ENCODE measurements at regions not wholly inside any gene's neighbourhood (a gene's known extent, or its start where the extent isn't known, plus 50 kb on each side); places are given as distances from the start of the nearest gene placed in this dataset.
"Not testable (repeated sequence)": the region's sequence is repeated elsewhere in the genome, so short reads cannot be mapped to it uniquely, and the experiment has no call there.

DNA sequence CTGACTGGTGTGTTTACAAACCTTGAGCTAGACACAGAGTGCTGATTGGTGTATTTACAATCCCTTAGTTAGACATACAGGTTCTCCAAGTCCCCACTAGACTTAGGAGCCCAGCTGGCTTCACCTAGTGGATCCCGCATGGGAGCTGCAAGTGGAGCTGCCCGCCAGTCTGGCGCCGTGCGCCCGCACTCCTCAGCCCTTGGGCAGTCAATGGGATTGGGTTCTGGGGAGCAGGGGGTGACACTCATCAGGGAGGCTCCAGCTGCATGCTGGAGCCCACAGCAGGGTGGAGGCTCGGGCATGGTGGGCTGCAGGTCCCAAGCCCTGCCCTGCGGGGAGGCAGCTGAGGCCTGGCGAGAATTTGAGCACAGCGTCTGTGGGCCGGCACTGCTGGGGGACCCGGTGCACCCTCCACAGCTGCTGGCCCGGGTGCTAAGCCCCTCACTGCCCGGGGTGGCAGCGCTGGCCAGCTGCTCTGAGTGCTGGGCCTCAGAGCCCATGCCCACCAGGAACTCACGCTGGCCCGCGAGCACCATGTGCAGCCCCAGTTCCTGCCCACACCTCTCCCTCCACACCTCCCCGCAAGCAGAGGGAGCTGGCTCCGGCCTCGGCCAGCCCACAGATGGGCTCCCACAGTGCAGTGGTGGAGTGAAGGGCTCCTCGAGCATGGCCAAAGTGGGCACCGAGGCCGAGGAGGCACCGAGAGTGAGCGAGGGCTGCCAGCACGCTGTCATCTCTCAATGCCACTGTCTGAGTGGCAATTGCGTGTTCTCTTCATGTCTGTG, 290.6 kb upstream of the RGPD4 start:
- not testable (repeated sequence) for DNase-seq (ENCODE audit: low spot score); ATAC-seq

DNA sequence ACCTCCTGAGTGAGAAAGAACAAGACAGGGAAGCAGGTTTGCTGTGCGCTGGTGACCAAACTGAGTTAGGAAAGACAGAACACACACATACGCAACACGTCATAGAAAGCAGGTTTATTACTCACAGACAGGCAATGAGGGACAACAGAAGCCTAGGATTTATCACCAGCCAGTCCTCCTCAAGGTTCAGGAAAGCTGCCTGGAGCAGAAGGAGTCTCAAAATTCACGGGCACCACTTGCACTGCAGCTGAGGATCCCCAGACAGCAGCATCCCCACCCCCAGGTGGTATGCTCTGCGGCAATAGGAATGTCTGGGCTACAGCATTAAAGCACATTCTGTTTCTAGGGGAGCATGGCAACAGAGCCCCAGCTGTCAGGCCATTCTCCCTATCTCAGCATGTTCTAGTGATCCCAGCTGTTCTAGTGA, 284.4 kb upstream of the RGPD4 start:
- DNase-seq (ENCODE audit: low spot score), result no peak
- ATAC-seq, result no peak

DNA sequence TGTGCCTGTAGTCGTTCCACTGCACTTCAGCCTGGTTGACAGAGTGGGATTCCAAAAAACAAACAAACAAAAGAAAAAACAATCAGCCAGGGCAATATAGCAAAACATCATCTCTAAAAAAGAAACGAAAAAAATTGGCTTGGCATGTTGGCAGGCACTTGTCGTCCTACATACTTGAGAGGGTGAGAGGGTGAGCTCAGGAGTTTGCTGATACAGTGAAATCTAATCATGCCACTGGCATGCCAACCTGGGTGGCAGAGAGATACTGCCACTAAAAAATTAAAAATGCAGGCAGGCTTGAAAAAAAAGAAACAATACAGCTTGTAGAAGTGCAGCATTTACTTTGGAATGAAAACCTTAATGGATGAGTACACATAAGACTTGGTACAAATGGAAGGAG, 282.9 kb upstream of the RGPD4 start:
- DNase-seq (ENCODE audit: low spot score), result no peak
- ATAC-seq, result no peak

DNA sequence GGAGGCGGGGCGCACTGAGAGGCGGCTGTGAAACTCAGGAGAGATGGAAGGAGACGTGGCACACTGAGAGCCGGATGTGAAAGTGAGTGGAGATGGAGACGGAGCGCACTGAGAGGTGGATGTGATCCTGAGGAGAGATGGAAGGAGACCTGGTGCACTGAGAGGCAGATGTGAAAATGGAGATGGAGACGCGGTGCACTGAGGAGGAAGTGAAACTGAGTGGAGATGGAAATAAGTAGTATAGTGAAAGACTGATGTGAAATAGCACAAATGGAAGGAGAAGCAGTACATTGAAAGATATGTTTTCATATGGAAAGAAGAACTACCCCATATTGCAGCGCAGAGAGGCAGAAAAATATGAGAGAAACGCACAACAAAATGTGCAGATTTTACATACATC, 281.6 kb upstream of the RGPD4 start:
- DNase-seq (ENCODE audit: low spot score), result no peak
- ATAC-seq, result no peak

DNA sequence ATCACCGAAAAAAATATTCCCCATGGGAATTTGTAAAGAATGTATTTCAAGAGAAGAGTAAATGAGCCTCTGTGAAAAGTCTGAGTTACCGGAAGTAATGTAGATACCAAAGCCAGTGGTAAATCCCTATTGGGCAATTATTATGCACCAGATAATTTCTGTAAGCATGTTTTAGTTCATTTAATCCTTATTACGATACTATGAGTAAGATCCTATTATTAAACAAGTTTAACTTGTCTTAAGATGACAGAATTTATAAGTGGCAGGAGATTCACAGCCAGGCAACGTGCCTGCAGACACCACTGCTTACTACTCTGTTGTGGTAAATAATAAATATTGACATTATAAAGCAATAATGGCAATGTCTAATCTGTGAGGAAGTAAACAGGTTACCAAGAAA, 280.8 kb upstream of the RGPD4 start:
- ATAC-seq, result no peak
- DNase-seq (ENCODE audit: low spot score), result no peak

DNA sequence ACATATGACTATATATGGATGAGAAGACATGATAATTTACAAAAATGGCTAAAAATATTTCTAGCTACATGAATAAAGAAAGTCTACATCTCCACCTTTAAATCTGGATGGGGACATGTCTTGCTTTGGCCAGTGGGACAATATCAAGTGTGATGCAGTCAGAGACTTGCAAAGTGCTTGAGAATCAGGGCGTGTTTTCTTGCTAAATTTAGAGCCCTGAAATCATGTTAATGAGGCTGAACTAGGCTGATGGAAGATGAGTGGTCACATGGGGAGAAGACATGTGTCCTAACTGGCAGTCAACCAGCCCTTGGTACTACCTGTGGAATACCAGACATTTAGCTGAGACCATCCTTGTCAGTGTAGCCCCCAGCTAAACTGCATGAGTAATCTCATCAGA, 278.5 kb upstream of the RGPD4 start:
- DNase-seq (ENCODE audit: low spot score) (no peak), ATAC-seq (no peak)

DNA sequence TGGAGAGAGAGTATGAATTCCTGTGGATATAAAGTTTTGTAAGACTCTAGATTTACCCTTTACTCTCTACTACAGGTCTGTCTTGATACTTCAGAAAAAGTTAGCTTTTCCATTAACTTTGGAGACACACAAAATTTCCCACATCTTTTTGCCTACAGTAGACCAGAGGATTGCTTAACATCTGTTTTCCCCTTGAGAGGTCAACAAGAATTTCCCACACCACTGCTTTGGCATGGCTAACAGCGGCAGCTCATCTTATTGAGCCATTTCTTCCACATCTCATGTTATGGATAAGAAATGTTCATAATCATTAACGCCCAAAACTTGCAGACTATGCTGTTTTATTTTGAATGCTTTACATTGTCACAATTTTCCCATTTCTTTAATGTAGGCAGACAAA, 273.6 kb upstream of the RGPD4 start:
- ATAC-seq, result no peak

DNA sequence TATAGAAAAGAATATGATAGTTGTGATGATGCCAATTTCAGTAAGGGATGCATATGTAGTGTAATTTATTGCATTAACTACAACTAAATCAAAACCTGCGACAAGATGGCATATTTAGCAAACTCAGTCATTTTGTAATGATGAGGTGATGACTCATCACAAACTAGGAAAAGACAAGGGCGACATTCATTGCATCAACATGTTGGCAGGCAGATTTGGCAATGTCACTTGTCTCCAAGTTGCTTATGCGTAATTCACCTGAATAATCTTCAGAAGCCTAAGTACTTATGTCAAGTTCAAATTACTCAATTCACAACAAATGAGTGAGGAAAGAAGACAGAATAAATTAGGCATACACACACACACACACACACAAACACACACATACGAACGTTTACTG, 273.2 kb upstream of the RGPD4 start:
- ATAC-seq (no peak), DNase-seq (ENCODE audit: low spot score) (no peak)

More for the DNA sequence above, 273.6 kb upstream of the RGPD4 start:
- DNase-seq (ENCODE audit: low spot score), result no peak

DNA sequence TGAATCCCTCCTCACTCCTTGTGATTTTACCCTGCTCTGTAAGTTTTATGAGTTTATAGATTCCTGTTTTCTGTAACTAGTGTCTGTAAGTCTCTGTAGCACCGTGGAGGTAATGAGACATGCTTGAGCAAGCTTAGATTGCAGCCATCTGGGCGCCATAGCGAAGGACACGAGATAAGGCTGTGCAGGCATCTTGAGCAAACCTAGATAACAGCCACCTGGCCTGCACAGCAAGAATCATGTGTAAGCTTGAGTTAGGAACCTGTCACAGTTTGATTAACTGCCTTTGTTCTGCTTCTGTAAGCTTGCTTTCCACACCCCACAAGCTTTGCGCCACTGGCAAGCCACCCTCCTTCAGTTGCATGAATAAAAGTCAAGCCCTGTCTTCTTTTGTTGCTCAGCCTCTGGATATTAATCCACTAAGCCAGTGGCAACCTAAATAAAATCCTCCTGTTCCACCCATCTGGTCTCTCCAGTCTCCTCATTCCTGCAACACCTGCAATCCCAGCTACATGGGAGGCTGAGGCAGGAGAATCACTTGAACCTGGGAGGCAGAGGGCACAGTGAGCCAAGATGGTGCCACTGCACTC, 270.6 kb upstream of the RGPD4 start:
- DNase-seq (ENCODE audit: low spot score) (no peak), ATAC-seq (no peak)

DNA sequence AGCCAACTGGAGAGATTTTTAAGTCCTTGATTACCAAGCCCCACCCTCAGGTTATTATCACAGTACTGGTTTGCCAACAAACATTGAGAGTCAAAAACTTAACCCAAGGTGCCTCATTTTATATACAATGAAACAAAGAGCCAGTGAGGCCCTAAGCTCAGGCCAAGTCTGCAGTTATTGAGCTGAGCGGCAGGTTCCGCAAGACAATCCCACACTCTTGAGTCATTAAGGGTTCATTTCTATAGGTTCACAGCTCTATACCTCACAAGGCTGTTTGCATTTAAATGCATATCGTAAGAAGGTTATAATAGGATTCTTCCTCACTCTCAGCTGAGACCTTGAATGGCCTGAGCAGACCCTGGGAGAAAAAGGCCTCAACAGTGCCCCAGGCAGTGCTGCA, 268.4 kb upstream of the RGPD4 start:
- DNase-seq (ENCODE audit: low spot score) (no peak), ATAC-seq (no peak)

DNA sequence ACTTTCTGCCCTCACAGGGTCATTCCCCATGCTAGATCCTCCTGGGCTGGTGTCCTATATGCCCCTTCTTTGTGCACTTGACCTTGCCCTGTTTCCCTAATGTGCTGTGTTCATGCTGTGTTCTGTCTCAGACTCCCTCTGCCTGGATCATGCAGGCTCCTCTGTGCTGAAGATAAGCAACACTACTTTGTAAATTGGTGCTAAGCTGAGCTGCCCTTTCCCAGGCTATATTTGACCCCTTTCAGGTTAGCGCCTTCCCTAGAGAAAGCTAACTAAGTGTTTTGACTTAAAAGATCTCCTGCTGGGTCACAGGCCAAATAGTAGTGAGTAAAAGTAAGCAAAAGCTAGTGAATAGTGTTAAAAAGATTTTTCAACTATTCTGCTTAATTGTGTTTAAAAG, 257.2 kb upstream of the RGPD4 start:
- DNase-seq (ENCODE audit: low spot score) (no peak), ATAC-seq (no peak)

DNA sequence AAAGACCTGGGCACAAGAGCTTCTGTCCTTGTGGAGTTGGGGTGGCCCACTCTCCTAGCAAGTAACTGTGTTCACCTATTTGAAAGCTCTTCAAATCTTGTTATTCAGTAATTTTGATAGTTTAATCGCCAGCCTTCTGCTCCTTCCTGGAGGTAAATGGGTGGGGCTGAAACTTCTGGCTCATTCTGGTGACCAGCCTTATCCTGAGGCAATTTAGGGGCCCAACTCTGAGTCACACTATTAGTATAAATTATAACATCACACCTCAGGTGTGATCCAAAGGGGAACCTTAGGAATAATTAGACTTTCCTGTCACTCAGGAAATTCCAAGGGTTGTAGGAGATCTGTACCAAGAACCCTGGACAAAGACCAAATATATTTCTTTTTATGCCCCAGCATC, 255.8 kb upstream of the RGPD4 start:
- no peak for ATAC-seq
- DNase-seq (ENCODE audit: low spot score), result no peak

DNA sequence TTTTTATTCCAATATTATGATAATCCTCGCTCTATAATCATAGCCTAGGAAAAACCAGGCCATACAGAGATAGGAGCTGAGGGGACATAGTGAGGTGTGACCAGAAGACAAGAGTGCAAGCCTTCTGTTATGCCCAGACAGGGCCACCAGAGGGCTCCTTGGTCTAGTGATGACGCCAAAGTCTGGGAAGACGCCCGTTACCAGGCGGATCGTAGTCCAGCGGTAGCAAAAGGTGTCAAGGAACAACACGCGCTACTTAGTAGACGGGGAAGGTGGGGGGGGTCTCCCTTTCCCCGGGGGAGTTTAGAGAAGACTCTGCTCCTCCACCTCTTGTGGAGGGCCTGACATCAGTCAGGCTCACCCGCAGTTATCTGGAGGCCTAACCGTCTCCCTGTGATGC, 253.8 kb upstream of the RGPD4 start:
- ATAC-seq, result not testable (repeated sequence)

DNA sequence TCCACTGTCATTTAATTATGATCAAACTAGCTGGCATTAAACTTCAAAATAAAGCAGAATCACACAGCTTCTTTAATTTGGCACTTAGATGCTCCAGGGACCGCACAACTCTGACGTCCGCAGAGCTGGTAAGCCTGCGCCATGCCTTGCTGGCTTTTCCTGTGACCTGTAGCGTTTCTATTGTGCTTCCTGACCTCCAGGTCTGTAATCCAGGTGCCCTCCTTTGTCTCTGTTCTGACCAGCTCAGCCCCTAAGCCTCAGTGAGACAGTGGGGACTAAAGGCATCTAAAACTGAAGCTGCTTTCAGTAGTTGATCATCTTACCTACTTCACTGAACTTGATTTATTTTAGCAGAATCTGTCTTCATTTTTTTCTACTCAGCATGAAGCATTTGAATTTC, 249.7 kb upstream of the RGPD4 start:
- DNase-seq (ENCODE audit: low spot score), result no peak
- no peak for ATAC-seq

More for the DNA sequence above, 253.8 kb upstream of the RGPD4 start:
- DNase-seq (ENCODE audit: low spot score), result peak; percentile 47

DNA sequence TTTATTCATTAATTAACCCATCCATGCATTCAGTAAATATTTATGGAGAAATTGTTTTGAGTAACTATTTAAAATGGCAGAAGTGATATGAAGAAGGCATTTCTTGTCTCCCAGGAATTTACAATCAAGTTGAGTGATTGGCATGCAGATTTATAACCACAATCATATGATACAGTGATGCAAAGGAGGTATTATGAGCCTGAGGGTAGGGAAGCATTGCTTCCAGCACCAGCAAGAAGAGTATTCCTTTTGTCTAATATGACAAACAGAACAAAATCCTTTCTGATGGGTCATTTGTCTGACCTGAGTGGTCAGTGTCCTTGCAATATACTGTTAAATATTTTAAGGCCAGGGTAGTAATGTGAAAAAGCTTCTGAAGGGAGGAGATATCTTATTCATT, 244.2 kb upstream of the RGPD4 start:
- ATAC-seq (no peak), DNase-seq (ENCODE audit: low spot score) (no peak)

DNA sequence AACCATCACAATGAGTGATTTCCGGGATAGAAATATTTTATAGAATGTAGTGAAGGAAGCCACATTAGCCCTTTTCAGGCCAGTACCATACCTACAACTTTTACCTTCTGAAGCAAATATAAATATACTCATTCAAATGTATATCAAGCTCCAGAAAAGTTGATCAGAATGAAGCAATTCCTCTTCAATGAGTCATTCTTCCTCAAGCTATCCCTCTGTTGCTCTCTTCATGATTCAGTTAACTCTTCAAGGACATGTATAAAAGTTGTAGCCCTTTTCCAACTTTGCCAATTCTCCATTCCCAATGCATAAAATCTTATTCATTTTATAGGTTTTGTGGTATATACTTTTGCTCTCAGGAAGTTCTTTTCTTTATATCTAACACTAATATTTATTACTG, 242.1 kb upstream of the RGPD4 start:
- ATAC-seq, result no peak
- DNase-seq (ENCODE audit: low spot score), result no peak

DNA sequence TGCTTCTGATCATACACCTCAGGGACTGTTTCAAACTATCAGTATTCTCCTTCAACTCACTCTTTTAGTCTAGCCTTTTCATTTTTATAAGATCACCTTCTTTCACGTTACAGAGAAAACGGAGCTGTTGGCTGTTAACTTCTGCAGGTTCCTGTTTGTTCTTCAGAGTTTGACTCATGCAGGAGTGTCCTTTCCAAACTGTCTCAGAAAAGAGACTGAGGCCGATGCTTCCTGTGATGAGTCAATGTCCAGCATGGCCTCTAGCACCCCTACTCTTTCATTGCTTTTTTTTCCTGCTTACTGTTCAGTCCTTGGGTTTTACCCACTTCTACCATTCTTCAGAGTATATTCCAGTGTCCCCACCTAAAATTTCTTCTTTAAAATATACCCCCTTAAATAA, 240.8 kb upstream of the RGPD4 start:
- ATAC-seq, result no peak
- DNase-seq (ENCODE audit: low spot score), result no peak

DNA sequence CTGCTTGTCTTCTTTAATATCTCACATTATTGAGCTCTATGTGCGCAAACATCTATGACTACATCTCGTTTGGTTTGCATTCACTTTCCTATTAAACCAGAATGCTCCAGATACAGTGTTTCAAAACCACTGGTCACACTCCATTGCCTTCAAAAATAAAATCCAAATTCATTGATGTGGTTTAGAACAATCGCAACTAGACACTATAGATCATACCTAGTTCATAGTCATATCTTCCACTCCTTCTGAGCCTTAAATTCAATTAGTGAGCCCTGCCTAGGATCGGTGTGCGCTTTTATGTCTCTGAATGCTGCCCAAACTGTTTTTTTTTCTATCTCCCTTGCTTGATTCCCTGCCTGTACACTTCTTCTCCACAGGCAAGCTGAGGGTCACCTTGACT, 238.5 kb upstream of the RGPD4 start:
- no peak for DNase-seq (ENCODE audit: low spot score)

DNA sequence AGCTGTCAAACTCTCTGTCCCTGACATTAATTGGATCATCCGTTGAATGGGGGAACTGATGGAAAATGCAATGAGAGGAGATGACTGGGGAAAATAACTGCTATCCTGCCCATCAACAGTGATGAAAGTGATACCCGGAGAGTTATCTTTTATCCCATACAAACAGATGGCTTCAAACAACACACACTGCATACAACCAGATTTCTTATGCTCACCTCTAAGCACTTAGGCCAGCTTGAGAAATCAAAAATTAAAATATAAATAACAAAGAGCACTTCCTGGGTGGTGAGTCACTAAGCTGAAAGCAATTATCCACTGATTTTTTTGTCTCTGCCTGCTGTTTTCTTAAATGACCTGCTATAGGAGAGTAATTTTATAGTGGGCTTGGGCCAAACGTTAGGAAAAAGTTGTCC, 237.6 kb upstream of the RGPD4 start:
- no peak for ATAC-seq
- no peak for DNase-seq (ENCODE audit: low spot score)

More for the DNA sequence above, 238.5 kb upstream of the RGPD4 start:
- ATAC-seq, result no peak

DNA sequence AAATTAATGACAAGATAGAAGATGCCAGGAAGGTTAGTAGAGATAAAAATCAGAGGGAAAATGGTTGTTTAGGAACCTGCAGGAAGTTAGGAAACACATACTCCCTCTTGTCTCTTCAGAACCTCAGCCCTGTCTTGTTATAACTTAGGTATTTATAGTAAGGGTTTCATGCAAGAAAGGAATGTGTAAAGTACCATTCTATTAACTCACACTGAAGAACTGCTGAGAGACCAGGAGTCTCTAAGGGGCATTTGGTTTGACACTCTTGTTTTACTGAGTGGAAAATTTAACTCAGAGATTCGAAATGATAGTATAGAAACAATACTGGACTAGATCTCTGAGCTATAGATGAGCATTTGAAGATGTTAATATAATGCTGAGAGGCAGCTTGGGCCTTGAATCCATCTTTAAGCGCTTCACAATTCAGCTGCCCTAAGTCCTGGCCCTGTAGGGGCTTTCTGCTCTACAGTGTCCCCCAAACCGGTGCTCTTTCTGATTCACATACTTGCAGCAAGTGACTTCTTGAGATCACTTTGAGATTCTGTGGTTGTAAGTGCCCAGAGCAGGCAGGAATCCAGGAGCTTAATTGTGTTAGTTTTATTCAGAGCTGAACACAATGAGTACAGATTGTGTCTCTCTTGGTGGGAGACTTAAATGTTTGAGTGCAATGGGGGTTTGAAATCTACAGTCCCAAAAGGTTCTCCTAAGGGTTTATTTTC, 235.0 kb upstream of the RGPD4 start:
- DNase-seq (ENCODE audit: low spot score) (no peak), ATAC-seq (no peak)

DNA sequence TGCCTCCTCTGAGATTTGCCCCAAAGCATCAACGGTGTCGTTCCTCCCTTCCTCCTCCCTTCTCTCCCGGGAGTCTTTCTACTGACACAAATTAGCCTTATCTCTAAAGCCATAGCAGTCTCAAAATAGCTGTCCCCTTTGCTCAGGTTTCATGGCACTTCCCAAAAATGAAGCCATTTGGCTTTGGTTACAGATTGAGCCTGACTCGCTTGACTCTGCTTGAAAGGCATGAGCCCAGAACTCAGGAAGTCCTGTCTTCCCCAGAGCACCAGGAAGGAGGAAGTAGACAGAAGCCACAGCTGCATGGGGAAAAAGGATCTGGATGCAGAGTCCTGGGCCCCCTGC, 234.4 kb upstream of the RGPD4 start:
- DNase-seq (ENCODE audit: low spot score), result no peak
- ATAC-seq, result no peak

DNA sequence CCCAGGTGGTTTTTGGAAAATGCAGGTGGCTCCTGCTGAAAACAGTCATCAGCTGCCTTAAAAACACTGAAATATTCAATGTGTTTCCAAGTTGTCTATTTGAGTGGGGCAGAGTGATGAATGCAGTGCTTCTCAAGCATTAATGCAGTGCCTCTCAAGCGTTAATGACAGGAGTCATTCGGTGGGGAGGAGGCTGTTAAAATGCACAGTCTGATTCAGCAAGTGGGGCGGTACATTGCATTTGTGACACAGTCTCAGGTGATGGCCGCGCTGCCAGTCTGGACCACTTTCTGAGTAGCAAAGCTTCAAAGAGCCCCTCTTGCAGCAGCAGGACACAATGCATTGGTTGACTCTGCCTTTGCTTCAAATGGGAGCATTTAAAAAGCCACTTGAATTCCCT, 231.4 kb upstream of the RGPD4 start:
- DNase-seq (ENCODE audit: low spot score) (no peak), ATAC-seq (no peak)
